Uterus (tissue), 2 donors: ENCODE measurements at regions not wholly inside any gene's neighbourhood (a gene's known extent, or its start where the extent isn't known, plus 50 kb on each side); places are given as distances from the start of the nearest gene placed in this dataset.

Experiments used
- POLR2A ChIP-seq, 2 donors: fragments of 450-650 bp; IDR thresholded peaks; one replicate each; pipeline ENCODE4 v1.6.1; 2016; ENCODE audit warnings: antibody characterized with exemption in 2 of 2, mild to moderate bottlenecking in 1 of 2, moderate library complexity in 1 of 2
- TF ChIP-seq, protein P1 (sequence below), 4 experiments: fragments of 200-600 bp in 2 of 4; fragments of 450-650 bp in 2 of 4; sonication (generic) in 2 of 4; IDR thresholded peaks; one replicate each; pipeline ENCODE4 v1.5.1; 2016 to 2019; ENCODE audit warnings: antibody characterized with exemption in 4 of 4, mild to moderate bottlenecking in 2 of 4, moderate library complexity in 1 of 4

DNA sequence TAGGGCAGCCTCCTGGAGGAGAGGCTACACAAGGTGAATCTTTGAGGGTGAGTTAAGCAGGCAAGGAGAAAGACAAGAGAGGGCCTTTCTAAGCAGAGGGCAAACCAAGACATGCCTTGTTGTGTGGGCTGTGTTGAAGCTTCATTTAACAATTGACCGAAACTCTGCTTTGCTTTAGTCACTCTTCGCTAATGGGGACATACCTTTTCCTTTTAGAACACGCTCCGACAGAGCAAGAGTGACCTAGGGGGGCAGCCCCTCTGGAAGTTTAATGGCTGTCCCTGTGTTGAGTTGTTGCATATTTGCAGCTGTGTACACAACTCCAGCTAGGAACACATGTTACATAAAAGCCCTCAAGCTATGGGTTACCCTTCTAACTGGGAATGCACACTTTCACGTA lies 218.1 kb upstream of the WWC1 start:
- TF ChIP-seq, protein P1, sequence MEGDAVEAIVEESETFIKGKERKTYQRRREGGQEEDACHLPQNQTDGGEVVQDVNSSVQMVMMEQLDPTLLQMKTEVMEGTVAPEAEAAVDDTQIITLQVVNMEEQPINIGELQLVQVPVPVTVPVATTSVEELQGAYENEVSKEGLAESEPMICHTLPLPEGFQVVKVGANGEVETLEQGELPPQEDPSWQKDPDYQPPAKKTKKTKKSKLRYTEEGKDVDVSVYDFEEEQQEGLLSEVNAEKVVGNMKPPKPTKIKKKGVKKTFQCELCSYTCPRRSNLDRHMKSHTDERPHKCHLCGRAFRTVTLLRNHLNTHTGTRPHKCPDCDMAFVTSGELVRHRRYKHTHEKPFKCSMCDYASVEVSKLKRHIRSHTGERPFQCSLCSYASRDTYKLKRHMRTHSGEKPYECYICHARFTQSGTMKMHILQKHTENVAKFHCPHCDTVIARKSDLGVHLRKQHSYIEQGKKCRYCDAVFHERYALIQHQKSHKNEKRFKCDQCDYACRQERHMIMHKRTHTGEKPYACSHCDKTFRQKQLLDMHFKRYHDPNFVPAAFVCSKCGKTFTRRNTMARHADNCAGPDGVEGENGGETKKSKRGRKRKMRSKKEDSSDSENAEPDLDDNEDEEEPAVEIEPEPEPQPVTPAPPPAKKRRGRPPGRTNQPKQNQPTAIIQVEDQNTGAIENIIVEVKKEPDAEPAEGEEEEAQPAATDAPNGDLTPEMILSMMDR (IDR thresholded peaks at IDR 0.05) = no peak
- TF ChIP-seq POLR2A (IDR thresholded peaks at IDR 0.05) = no peak
